Esophagus muscularis mucosa (tissue), 4 donors: ENCODE measurements at regions not wholly inside any gene's neighbourhood (a gene's known extent, or its start where the extent isn't known, plus 50 kb on each side); places are given as distances from the start of the nearest gene placed in this dataset.
"Not testable (repeated sequence)": the region's sequence is repeated elsewhere in the genome, so short reads cannot be mapped to it uniquely, and the experiment has no call there.

ENCODE experiments used
- CTCF ChIP-seq, 3 experiments: fragments of 200-600 bp in 2 of 3; fragments of 450-650 bp in 1 of 3; sonication (generic) in 2 of 3; IDR thresholded peaks; one replicate each; pipeline ENCODE4 v1.5.1; 2017 to 2019; ENCODE audit warnings: antibody characterized with exemption in 3 of 3, mild to moderate bottlenecking in 2 of 3, moderate library complexity in 1 of 3
- EP300 ChIP-seq: sonication (generic); formaldehyde crosslinking; IDR thresholded peaks from one replicate; pipeline ENCODE4 v1.6.1; 2017; ENCODE audit warnings: antibody characterized with exemption
- POLR2A ChIP-seq: fragments of 450-650 bp; IDR thresholded peaks from one replicate; pipeline ENCODE4 v1.6.1; 2017; ENCODE audit warnings: antibody characterized with exemption, moderate library complexity, mild to moderate bottlenecking, low read depth
- POLR2AphosphoS5 ChIP-seq, 2 donors: sonication (generic); formaldehyde crosslinking; IDR thresholded peaks; one replicate each; pipeline ENCODE4 v1.6.1; 2017; ENCODE audit warnings: antibody characterized with exemption in 2 of 2

GRCh38 chr14:105696388-105696787 lies 170.0 kb downstream of the TMEM121 start:
- not testable (repeated sequence) for TF ChIP-seq CTCF (IDR thresholded peaks at IDR 0.05); POLR2AphosphoS5 (IDR thresholded peaks at IDR 0.05); EP300; POLR2A
